Activated T-cell treated with anti-CD3 and anti-CD28 coated beads for 1 hour (primary cell): ENCODE measurements at regions not wholly inside any gene's neighbourhood (a gene's known extent, or its start where the extent isn't known, plus 50 kb on each side); places are given as distances from the start of the nearest gene placed in this dataset.
"Not testable (repeated sequence)": the region's sequence is repeated elsewhere in the genome, so short reads cannot be mapped to it uniquely, and the experiment has no call there.

Experiments used
- DNase-seq: peaks from one replicate; pipeline ENCODE4 v3.0.0-alpha.2; 2020; ENCODE audit warnings: low read depth

GRCh38 chr7:17046666-17047065 lies 164.9 kb upstream of the AGR3 start:
- DNase-seq, result no peak

- not testable (repeated sequence) for DNase-seq
Measured at GRCh38 chr7:17053164-17053563, 171.4 kb upstream of the AGR3 start.

GRCh38 chr7:17054206-17054605 lies 172.4 kb upstream of the AGR3 start:
- DNase-seq, result no peak

GRCh38 chr7:17054836-17055235 lies 173.1 kb upstream of the AGR3 start:
- no peak for DNase-seq

- DNase-seq, result no peak
Measured at GRCh38 chr7:17055596-17055995, 173.8 kb upstream of the AGR3 start.

GRCh38 chr7:17056491-17057142 lies 174.8 kb upstream of the AGR3 start:
- no peak for DNase-seq

GRCh38 chr7:17057143-17057509 lies 175.3 kb upstream of the AGR3 start:
- DNase-seq, result no peak

- no peak for DNase-seq
Measured at GRCh38 chr7:17058568-17058967, 176.8 kb upstream of the AGR3 start.

GRCh38 chr7:17060051-17060450 lies 178.3 kb upstream of the AGR3 start:
- DNase-seq, result no peak

- DNase-seq, result no peak
Measured at GRCh38 chr7:17061443-17061842, 179.7 kb upstream of the AGR3 start.

- no peak for DNase-seq
Measured at GRCh38 chr7:17062151-17063044, 180.6 kb upstream of the AGR3 start.

- no peak for DNase-seq
Measured at GRCh38 chr7:17063045-17063383, 181.2 kb upstream of the AGR3 start.

GRCh38 chr7:17067691-17068090 lies 185.9 kb upstream of the AGR3 start:
- no peak for DNase-seq

GRCh38 chr7:17069146-17069545 lies 187.4 kb upstream of the AGR3 start:
- no peak for DNase-seq

GRCh38 chr7:17070231-17070708 lies 188.5 kb upstream of the AGR3 start:
- DNase-seq, result no peak

- no peak for DNase-seq
Measured at GRCh38 chr7:17071866-17072265, 190.1 kb upstream of the AGR3 start.

GRCh38 chr7:17075601-17076255 lies 193.9 kb upstream of the AGR3 start:
- no peak for DNase-seq

- DNase-seq, result no peak
Measured at GRCh38 chr7:17078298-17078697, 196.5 kb upstream of the AGR3 start.

GRCh38 chr7:17083392-17084165 lies 201.8 kb upstream of the AGR3 start:
- no peak for DNase-seq

- no peak for DNase-seq
Measured at GRCh38 chr7:17084166-17084475, 202.3 kb upstream of the AGR3 start.

GRCh38 chr7:17085186-17085585 lies 203.4 kb upstream of the AGR3 start:
- no peak for DNase-seq

GRCh38 chr7:17086403-17086802 lies 204.6 kb upstream of the AGR3 start:
- DNase-seq, result no peak
